Heart left ventricle (tissue), 13 donors: ENCODE measurements at regions not wholly inside any gene's neighbourhood (a gene's known extent, or its start where the extent isn't known, plus 50 kb on each side); places are given as distances from the start of the nearest gene placed in this dataset.

ENCODE experiments used
- POLR2A ChIP-seq, 2 donors: fragments of 450-650 bp; IDR thresholded peaks; one replicate each; pipeline ENCODE4 v1.6.1; 2017; ENCODE audit warnings: antibody characterized with exemption in 2 of 2, mild to moderate bottlenecking in 2 of 2, moderate library complexity in 2 of 2
- TF ChIP-seq, protein P1 (sequence below), 12 donors: fragments of 200-600 bp; sonication (generic) in 4 of 12; IDR thresholded peaks; one replicate each; pipeline versions ENCODE4 v1.5.0 to v1.8.0; 2018 to 2022; ENCODE audit warnings: antibody characterized with exemption in 12 of 12, mild to moderate bottlenecking in 5 of 12
- donor health status: ischemic (EF 13 %, LVEDD 7.1; RV severe dilation, severe dysfunction).
- donor health status: DM: no; HTN: yes; CAD: no.
- donor health status: DM: no; HTN: no; CAD: no.
- donor health status: ischemic (EF 25% LVEDD 6.9; RV normal size, moderate dysfunction).
- donor health status: ischemic (EF 25% LVEDD 5.7; RV mildly dilated, moderate dysfunction).
- donor health status: ischemic (EF 35%, LVEDD 5.7; RV mildly dilated, moderate dysfunction).
- donor health status: nonischemic (EF 11% LVEDD 7.7; RV severe dilation, severe dysfunction).
- donor health status: DM: yes; HTN: yes; CAD: no.
- donor health status: PGD.
- donor health status: ischemic (EF 29% LVEDD 5.4; RV normal size, mild dysfunction).
- donor health status: nonischemic (EF 23%, LVEDD 6.1; RV moderate dilation, normal function).

- TF ChIP-seq, protein P1, sequence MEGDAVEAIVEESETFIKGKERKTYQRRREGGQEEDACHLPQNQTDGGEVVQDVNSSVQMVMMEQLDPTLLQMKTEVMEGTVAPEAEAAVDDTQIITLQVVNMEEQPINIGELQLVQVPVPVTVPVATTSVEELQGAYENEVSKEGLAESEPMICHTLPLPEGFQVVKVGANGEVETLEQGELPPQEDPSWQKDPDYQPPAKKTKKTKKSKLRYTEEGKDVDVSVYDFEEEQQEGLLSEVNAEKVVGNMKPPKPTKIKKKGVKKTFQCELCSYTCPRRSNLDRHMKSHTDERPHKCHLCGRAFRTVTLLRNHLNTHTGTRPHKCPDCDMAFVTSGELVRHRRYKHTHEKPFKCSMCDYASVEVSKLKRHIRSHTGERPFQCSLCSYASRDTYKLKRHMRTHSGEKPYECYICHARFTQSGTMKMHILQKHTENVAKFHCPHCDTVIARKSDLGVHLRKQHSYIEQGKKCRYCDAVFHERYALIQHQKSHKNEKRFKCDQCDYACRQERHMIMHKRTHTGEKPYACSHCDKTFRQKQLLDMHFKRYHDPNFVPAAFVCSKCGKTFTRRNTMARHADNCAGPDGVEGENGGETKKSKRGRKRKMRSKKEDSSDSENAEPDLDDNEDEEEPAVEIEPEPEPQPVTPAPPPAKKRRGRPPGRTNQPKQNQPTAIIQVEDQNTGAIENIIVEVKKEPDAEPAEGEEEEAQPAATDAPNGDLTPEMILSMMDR (IDR thresholded peaks at IDR 0.05), result no peak
- TF ChIP-seq POLR2A (IDR thresholded peaks at IDR 0.05), result no peak
Measured at GRCh38 chr12:4194668-4195067, 78.9 kb upstream of the CCND2 start.
